Astrocyte of the cerebellum (primary cell): ENCODE measurements at regions not wholly inside any gene's neighbourhood (a gene's known extent, or its start where the extent isn't known, plus 50 kb on each side); places are given as distances from the start of the nearest gene placed in this dataset.

ENCODE experiments used
- DNase-seq: peaks from one replicate; pipeline ENCODE4 v3.0.0-alpha.2; 2011; ENCODE audit warnings: low read depth
- H3K4me3 ChIP-seq: 2 replicates; pipeline ENCODE4 v1.5.1; 2011; ENCODE audit warnings: mild to moderate bottlenecking, low read depth, low read length, moderate library complexity
- in situ Hi-C: cut with HindIII; loops from 2 replicates; pipeline ENCODE4 v1.10.0; 2017; ENCODE audit warnings: low sequenced_read_pairs
- TF ChIP-seq, protein P1 (sequence below): IDR thresholded peaks from 2 replicates; pipeline ENCODE4 v1.5.1; 2012; ENCODE audit warnings: low read length, low read depth, moderate library complexity, mild to moderate bottlenecking; ENCODE audit errors: missing control alignments

DNA sequence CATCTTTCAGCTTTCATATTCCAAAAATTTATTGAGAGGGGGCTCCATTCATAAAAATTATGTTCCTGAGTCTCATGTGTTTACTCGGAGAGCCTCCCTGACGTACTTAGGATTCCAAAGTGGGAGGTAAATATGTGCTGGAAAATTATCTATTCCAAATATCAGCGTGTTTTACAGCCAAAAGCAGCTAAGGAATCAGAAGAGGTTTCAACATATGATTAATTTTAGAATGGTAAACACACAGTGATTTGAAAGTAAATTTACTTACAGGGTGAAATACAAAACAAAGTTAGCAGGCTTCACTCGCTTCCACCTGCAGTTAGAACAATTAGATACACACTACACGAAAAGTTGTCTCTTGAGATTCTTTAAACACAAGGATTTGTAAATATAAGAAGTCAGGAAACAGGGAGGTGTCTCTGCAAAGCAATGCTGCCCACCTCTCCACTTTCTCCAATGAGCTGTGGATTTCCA, 313.8 kb upstream of the NBEA start:
- DNase-seq = no peak
- TF ChIP-seq, protein P1, sequence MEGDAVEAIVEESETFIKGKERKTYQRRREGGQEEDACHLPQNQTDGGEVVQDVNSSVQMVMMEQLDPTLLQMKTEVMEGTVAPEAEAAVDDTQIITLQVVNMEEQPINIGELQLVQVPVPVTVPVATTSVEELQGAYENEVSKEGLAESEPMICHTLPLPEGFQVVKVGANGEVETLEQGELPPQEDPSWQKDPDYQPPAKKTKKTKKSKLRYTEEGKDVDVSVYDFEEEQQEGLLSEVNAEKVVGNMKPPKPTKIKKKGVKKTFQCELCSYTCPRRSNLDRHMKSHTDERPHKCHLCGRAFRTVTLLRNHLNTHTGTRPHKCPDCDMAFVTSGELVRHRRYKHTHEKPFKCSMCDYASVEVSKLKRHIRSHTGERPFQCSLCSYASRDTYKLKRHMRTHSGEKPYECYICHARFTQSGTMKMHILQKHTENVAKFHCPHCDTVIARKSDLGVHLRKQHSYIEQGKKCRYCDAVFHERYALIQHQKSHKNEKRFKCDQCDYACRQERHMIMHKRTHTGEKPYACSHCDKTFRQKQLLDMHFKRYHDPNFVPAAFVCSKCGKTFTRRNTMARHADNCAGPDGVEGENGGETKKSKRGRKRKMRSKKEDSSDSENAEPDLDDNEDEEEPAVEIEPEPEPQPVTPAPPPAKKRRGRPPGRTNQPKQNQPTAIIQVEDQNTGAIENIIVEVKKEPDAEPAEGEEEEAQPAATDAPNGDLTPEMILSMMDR = no peak
- in situ Hi-C loops = no loop called here
- H3K4me3 ChIP-seq = no peak overlapping the region

GRCh38 chr13:34634448-34634847, 307.6 kb upstream of the NBEA start:
- TF ChIP-seq, protein P1 = no peak
- no peak for DNase-seq
- in situ Hi-C loops = no loop called here
- H3K4me3 ChIP-seq = no peak overlapping the region

- no peak for DNase-seq
- TF ChIP-seq, protein P1 = no peak
- H3K4me3 ChIP-seq = no peak overlapping the region
- in situ Hi-C loops = no loop called here
Measured at GRCh38 chr13:34637138-34637537, 304.9 kb upstream of the NBEA start.

DNA sequence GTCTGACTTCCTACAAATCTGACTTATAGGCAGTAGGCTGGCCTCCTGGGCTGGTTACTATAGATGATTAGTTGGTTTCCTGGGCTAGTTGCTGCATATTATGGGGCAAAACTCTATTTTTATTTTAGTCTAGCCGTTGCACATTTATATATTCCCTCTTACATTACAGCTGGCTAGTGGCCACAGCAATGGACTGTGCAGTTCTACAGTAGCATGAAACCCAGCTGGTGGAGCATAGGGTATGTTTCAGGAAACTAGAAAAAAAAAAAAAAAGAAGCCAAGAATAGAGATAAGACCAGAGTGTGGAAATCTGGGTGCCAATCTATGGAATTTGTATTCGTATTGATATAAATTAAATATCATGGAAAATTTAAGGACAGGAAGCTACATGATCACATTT, 304.4 kb upstream of the NBEA start:
- no peak overlapping the region for H3K4me3 ChIP-seq
- TF ChIP-seq, protein P1 = no peak
- no peak for DNase-seq
- in situ Hi-C loops = no loop called here

GRCh38 chr13:34638897-34639296, 303.2 kb upstream of the NBEA start:
- in situ Hi-C loops = no loop called here
- TF ChIP-seq, protein P1 = no peak
- no peak for DNase-seq
- no peak overlapping the region for H3K4me3 ChIP-seq

- no peak overlapping the region for H3K4me3 ChIP-seq
- DNase-seq = no peak
- TF ChIP-seq, protein P1 = no peak
- in situ Hi-C loops = no loop called here
Measured at GRCh38 chr13:34640179-34640992, 301.7 kb upstream of the NBEA start.
